ENCODE measurements at regions not wholly inside any gene's neighbourhood (a gene's known extent, or its start where the extent isn't known, plus 50 kb on each side); places are given as distances from the start of the nearest gene placed in this dataset.

DNA sequence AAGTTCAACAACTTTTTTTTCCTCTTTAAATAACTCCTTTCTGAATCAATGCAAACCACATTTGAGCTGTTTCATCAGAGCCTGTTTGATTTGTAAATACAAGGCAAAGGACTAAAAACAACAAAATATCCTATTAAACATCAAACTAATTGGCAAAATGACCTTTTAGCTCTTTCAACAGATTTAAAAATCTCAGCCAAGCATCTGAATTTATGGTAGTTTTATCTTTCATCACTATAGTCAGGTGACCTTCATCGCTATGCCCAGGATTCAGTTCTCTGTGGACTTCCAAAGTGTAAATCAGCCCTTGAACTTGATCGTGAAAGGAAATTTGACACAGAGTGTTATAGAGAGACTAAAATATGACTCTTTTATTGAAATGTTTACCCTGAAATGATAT, 1554.5 kb upstream of the FLRT2 start (continued):
- TF ChIP-seq, protein P1, sequence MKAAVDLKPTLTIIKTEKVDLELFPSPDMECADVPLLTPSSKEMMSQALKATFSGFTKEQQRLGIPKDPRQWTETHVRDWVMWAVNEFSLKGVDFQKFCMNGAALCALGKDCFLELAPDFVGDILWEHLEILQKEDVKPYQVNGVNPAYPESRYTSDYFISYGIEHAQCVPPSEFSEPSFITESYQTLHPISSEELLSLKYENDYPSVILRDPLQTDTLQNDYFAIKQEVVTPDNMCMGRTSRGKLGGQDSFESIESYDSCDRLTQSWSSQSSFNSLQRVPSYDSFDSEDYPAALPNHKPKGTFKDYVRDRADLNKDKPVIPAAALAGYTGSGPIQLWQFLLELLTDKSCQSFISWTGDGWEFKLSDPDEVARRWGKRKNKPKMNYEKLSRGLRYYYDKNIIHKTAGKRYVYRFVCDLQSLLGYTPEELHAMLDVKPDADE (IDR thresholded peaks at IDR 0.05): no peak

DNA sequence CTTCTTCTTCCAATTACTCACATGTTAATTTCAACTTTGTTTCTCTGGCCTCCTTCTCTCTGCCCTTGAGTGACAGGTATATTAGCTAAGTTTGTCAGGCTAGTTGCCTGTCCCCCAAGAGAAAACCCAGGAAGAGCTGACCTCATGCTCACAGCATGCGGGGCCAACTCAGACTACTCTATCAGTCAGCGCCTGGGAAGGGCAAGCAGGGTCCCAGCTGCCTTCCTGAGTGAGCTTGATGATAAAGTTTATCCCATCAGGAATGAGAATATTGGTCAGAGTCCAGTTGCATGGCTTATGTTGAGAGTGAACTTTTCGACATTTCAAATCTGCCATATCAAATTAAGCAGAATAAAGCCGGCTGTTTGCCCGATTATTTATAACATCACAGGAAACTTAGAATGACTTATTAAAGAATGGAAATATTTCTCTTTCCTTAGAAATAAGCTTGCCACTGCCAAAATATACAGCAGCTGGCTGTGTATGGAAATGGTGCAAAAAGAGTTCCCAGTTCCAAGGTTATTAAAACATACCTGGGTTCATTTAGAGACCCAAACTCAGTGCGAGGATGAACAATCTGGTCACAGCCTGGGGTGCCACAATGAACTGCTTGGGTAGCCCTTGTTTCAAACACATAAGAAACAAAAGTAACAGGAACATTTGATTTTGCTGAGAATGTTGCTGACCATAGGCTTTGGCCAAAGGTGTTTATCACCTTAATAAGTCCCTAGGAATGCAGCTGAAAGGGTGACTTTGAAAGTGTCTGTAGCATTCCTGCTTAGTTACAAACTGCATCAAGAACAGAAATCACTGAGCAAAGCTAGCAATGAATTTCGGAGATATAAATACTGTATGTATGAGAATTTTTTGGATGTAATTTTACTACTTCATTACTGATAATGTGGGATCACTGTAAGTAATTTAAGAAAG, 1553.8 kb upstream of the FLRT2 start:
- Histone ChIP-seq H4K20me1 (replicated peaks; ENCODE audit: insufficient read depth) (no peaks in the 10 kb centered on the region), H3K36me3 (ENCODE audit: insufficient read depth) (no peaks in the 10 kb centered on the region), H3K27me3 (ENCODE audit: insufficient read depth) (no peaks in the 10 kb centered on the region), H3K27ac (ENCODE audit: low read depth) (no peak overlapping the region), H3K4me1 (ENCODE audit: insufficient read depth) (peaks cover 2% of the 10 kb centered on the region; the same call in 1 of the 2 replicates), H3K79me2 (replicated peaks; ENCODE audit: insufficient read depth) (no peaks in the 10 kb centered on the region), H3K4me3 (no peak overlapping the region), H2AFZ (no peak overlapping the region), H3K4me2 (no peak overlapping the region), H3F3A (replicated peaks; ENCODE audit: low read depth) (no peaks in the 10 kb centered on the region), H3K9me2 (ENCODE audit: insufficient read depth) (no peaks in the 10 kb centered on the region)
- Mint-ChIP-seq H3K36me3 (ENCODE audit: low read depth) (no peaks in the 10 kb centered on the region), H3K27me3 (ENCODE audit: insufficient read depth, low read depth, poor library complexity) (no peaks in the 10 kb centered on the region), H3K4me1 (peaks cover 5% of the 10 kb centered on the region), H3K27ac (no peak overlapping the region), H3K4me3 (no peak overlapping the region), H3K9me3 (no peaks in the 10 kb centered on the region)
- DNase-seq (ENCODE audit: low spot score) (peak; percentile 15), ATAC-seq (peak; percentile 69)
- TF ChIP-seq ZNF114 (CRISPR knock-in tag; IDR thresholded peaks at IDR 0.05) (no peak), ZNF331 (CRISPR knock-in tag; IDR thresholded peaks at IDR 0.05; ENCODE audit: low read depth) (no peak), POLR2AphosphoS5 (IDR thresholded peaks at IDR 0.05; ENCODE audit: low read depth) (no peak), STAT1 (IDR thresholded peaks at IDR 0.05; ENCODE audit: unreplicated experiment) (no peak), JUNB (IDR thresholded peaks at IDR 0.05; ENCODE audit: unreplicated experiment) (no peak), CREB1 (CRISPR knock-in tag; IDR thresholded peaks at IDR 0.05; ENCODE audit: low read depth) (no peak), EZH2 (IDR thresholded peaks at IDR 0.05; ENCODE audit: low read depth, unreplicated experiment) (no peak), EZH2phosphoT487 (IDR thresholded peaks at IDR 0.05; ENCODE audit: unreplicated experiment) (no peak)
- TF ChIP-seq, protein P2, sequence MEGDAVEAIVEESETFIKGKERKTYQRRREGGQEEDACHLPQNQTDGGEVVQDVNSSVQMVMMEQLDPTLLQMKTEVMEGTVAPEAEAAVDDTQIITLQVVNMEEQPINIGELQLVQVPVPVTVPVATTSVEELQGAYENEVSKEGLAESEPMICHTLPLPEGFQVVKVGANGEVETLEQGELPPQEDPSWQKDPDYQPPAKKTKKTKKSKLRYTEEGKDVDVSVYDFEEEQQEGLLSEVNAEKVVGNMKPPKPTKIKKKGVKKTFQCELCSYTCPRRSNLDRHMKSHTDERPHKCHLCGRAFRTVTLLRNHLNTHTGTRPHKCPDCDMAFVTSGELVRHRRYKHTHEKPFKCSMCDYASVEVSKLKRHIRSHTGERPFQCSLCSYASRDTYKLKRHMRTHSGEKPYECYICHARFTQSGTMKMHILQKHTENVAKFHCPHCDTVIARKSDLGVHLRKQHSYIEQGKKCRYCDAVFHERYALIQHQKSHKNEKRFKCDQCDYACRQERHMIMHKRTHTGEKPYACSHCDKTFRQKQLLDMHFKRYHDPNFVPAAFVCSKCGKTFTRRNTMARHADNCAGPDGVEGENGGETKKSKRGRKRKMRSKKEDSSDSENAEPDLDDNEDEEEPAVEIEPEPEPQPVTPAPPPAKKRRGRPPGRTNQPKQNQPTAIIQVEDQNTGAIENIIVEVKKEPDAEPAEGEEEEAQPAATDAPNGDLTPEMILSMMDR (conservative IDR thresholded peaks at IDR 0.05; ENCODE audit: low read depth in 2 of 2): no peak
- TF ChIP-seq, protein P3, sequence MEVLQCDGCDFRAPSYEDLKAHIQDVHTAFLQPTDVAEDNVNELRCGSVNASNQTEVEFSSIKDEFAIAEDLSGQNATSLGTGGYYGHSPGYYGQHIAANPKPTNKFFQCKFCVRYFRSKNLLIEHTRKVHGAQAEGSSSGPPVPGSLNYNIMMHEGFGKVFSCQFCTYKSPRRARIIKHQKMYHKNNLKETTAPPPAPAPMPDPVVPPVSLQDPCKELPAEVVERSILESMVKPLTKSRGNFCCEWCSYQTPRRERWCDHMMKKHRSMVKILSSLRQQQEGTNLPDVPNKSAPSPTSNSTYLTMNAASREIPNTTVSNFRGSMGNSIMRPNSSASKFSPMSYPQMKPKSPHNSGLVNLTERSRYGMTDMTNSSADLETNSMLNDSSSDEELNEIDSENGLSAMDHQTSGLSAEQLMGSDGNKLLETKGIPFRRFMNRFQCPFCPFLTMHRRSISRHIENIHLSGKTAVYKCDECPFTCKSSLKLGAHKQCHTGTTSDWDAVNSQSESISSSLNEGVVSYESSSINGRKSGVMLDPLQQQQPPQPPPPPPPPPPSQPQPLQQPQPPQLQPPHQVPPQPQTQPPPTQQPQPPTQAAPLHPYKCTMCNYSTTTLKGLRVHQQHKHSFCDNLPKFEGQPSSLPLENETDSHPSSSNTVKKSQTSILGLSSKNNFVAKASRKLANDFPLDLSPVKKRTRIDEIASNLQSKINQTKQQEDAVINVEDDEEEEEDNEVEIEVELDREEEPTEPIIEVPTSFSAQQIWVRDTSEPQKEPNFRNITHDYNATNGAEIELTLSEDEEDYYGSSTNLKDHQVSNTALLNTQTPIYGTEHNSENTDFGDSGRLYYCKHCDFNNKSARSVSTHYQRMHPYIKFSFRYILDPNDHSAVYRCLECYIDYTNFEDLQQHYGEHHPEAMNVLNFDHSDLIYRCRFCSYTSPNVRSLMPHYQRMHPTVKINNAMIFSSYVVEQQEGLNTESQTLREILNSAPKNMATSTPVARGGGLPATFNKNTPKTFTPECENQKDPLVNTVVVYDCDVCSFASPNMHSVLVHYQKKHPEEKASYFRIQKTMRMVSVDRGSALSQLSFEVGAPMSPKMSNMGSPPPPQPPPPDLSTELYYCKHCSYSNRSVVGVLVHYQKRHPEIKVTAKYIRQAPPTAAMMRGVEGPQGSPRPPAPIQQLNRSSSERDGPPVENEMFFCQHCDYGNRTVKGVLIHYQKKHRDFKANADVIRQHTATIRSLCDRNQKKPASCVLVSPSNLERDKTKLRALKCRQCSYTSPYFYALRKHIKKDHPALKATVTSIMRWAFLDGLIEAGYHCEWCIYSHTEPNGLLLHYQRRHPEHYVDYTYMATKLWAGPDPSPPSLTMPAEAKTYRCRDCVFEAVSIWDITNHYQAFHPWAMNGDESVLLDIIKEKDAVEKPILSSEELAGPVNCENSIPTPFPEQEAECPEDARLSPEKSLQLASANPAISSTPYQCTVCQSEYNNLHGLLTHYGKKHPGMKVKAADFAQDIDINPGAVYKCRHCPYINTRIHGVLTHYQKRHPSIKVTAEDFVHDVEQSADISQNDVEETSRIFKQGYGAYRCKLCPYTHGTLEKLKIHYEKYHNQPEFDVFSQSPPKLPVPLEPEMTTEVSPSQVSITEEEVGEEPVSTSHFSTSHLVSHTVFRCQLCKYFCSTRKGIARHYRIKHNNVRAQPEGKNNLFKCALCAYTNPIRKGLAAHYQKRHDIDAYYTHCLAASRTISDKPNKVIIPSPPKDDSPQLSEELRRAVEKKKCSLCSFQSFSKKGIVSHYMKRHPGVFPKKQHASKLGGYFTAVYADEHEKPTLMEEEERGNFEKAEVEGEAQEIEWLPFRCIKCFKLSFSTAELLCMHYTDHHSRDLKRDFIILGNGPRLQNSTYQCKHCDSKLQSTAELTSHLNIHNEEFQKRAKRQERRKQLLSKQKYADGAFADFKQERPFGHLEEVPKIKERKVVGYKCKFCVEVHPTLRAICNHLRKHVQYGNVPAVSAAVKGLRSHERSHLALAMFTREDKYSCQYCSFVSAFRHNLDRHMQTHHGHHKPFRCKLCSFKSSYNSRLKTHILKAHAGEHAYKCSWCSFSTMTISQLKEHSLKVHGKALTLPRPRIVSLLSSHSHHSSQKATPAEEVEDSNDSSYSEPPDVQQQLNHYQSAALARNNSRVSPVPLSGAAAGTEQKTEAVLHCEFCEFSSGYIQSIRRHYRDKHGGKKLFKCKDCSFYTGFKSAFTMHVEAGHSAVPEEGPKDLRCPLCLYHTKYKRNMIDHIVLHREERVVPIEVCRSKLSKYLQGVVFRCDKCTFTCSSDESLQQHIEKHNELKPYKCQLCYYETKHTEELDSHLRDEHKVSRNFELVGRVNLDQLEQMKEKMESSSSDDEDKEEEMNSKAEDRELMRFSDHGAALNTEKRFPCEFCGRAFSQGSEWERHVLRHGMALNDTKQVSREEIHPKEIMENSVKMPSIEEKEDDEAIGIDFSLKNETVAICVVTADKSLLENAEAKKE (CRISPR knock-in tag; IDR thresholded peaks at IDR 0.05): no peak
- TF ChIP-seq, protein P1 (IDR thresholded peaks at IDR 0.05): no peak

Measured in GM23338 (cell line).